ENCODE measurements at regions not wholly inside any gene's neighbourhood (a gene's known extent, or its start where the extent isn't known, plus 50 kb on each side); places are given as distances from the start of the nearest gene placed in this dataset.

GRCh38 chr16:80226499-80226898, 314.3 kb upstream of the DYNLRB2 start:
- no peak for TF ChIP-seq CTCF (IDR thresholded peaks at IDR 0.05)
- TF ChIP-seq REST (IDR thresholded peaks at IDR 0.05; ENCODE audit: insufficient read depth in 1 of 2, low read depth in 2 of 2, low read length in 1 of 2) = no peak
- no peak for TF ChIP-seq POLR2AphosphoS5 (IDR thresholded peaks at IDR 0.05; ENCODE audit: low read depth, low read length)
- no peak for TF ChIP-seq SIN3A (IDR thresholded peaks at IDR 0.05; ENCODE audit: borderline replicate concordance, insufficient read depth, low read depth, low read length)
